Gastroesophageal sphincter (tissue), 3 donors: ENCODE measurements at regions not wholly inside any gene's neighbourhood (a gene's known extent, or its start where the extent isn't known, plus 50 kb on each side); places are given as distances from the start of the nearest gene placed in this dataset.

ENCODE experiments used
- POLR2A ChIP-seq, 2 donors: fragments of 450-650 bp; IDR thresholded peaks; one replicate each; pipeline ENCODE4 v1.6.1; 2017; ENCODE audit warnings: antibody characterized with exemption in 2 of 2, mild to moderate bottlenecking in 2 of 2, moderate library complexity in 1 of 2
- POLR2AphosphoS5 ChIP-seq: sonication (generic); formaldehyde crosslinking; IDR thresholded peaks from one replicate; pipeline ENCODE4 v1.6.1; 2017; ENCODE audit warnings: antibody characterized with exemption
- TF ChIP-seq, protein P1 (sequence below), 4 experiments: fragments of 200-600 bp in 2 of 4; fragments of 450-650 bp in 2 of 4; sonication (generic) in 1 of 4; IDR thresholded peaks; one replicate each; pipeline ENCODE4 v1.5.1; 2017 to 2019; ENCODE audit warnings: antibody characterized with exemption in 4 of 4, mild to moderate bottlenecking in 2 of 4, moderate library complexity in 2 of 4

DNA sequence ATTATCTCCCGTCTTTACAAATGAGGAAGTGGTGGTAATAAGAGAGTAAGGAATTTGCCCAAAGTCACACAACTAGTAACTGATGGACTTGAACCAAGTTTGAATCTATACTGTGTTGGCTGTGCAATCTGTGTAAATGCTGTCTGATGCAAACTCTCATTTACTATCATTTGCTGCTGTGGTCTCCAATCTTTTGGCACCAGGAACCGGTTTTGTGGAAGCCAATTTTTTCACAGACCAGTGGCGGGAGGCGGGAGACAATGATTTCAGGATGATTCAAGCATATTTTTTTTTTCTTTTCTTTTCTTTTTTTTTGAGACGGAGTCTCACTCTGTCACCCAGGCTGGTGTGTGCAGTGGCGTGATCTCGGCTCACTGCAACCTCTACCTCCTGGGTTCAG, 450.0 kb upstream of the FZD8 start:
- TF ChIP-seq POLR2AphosphoS5 (no peak), POLR2A (IDR thresholded peaks at IDR 0.05) (no peak)
- TF ChIP-seq, protein P1, sequence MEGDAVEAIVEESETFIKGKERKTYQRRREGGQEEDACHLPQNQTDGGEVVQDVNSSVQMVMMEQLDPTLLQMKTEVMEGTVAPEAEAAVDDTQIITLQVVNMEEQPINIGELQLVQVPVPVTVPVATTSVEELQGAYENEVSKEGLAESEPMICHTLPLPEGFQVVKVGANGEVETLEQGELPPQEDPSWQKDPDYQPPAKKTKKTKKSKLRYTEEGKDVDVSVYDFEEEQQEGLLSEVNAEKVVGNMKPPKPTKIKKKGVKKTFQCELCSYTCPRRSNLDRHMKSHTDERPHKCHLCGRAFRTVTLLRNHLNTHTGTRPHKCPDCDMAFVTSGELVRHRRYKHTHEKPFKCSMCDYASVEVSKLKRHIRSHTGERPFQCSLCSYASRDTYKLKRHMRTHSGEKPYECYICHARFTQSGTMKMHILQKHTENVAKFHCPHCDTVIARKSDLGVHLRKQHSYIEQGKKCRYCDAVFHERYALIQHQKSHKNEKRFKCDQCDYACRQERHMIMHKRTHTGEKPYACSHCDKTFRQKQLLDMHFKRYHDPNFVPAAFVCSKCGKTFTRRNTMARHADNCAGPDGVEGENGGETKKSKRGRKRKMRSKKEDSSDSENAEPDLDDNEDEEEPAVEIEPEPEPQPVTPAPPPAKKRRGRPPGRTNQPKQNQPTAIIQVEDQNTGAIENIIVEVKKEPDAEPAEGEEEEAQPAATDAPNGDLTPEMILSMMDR (IDR thresholded peaks at IDR 0.05): no peak
